ENCODE measurements at regions not wholly inside any gene's neighbourhood (a gene's known extent, or its start where the extent isn't known, plus 50 kb on each side); places are given as distances from the start of the nearest gene placed in this dataset.
"Not testable (repeated sequence)": the region's sequence is repeated elsewhere in the genome, so short reads cannot be mapped to it uniquely, and the experiment has no call there.

DNA sequence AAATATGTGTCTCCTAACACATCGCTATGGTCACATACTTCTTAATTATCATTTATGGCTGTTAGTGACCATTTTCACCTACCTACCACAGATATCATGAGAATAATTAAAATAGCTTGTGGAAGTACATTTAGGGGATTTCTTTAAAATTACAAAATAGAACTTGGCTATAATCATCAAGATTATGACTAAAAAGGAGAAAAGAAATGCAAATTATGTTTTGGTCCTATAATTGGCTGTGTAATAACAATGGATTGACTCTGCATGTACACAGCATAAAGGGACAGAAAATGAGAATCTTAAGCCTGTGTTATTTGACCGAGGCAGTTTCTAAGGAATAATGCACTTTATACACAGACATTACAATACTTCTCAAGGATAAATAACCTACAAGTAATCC lies 197.7 kb upstream of the ZNF322 start:
- TF ChIP-seq POLR2A (IDR thresholded peaks at IDR 0.05; ENCODE audit: low read depth, low read length); MAFK (IDR thresholded peaks at IDR 0.05; ENCODE audit: low read depth, low read length); RFX5 (IDR thresholded peaks at IDR 0.05; ENCODE audit: low read depth, low read length); SMC3 (IDR thresholded peaks at IDR 0.05; ENCODE audit: low read depth, low read length); RAD21 (IDR thresholded peaks at IDR 0.05; ENCODE audit: low read length); BHLHE40 (IDR thresholded peaks at IDR 0.05; ENCODE audit: low read depth, low read length): not testable (repeated sequence)
- TF ChIP-seq, protein P1, sequence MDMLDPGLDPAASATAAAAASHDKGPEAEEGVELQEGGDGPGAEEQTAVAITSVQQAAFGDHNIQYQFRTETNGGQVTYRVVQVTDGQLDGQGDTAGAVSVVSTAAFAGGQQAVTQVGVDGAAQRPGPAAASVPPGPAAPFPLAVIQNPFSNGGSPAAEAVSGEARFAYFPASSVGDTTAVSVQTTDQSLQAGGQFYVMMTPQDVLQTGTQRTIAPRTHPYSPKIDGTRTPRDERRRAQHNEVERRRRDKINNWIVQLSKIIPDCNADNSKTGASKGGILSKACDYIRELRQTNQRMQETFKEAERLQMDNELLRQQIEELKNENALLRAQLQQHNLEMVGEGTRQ (IDR thresholded peaks at IDR 0.05; ENCODE audit: low read depth, low read length), result not testable (repeated sequence)
- TF ChIP-seq, protein P2, sequence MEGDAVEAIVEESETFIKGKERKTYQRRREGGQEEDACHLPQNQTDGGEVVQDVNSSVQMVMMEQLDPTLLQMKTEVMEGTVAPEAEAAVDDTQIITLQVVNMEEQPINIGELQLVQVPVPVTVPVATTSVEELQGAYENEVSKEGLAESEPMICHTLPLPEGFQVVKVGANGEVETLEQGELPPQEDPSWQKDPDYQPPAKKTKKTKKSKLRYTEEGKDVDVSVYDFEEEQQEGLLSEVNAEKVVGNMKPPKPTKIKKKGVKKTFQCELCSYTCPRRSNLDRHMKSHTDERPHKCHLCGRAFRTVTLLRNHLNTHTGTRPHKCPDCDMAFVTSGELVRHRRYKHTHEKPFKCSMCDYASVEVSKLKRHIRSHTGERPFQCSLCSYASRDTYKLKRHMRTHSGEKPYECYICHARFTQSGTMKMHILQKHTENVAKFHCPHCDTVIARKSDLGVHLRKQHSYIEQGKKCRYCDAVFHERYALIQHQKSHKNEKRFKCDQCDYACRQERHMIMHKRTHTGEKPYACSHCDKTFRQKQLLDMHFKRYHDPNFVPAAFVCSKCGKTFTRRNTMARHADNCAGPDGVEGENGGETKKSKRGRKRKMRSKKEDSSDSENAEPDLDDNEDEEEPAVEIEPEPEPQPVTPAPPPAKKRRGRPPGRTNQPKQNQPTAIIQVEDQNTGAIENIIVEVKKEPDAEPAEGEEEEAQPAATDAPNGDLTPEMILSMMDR (conservative IDR thresholded peaks at IDR 0.05; ENCODE audit: low read depth, low read length), result not testable (repeated sequence)
- TF ChIP-seq, protein P3, sequence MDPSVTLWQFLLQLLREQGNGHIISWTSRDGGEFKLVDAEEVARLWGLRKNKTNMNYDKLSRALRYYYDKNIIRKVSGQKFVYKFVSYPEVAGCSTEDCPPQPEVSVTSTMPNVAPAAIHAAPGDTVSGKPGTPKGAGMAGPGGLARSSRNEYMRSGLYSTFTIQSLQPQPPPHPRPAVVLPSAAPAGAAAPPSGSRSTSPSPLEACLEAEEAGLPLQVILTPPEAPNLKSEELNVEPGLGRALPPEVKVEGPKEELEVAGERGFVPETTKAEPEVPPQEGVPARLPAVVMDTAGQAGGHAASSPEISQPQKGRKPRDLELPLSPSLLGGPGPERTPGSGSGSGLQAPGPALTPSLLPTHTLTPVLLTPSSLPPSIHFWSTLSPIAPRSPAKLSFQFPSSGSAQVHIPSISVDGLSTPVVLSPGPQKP (IDR thresholded peaks at IDR 0.05; ENCODE audit: borderline replicate concordance, low read depth, low read length), result not testable (repeated sequence)

Data from IMR-90 (cell line).